ENCODE measurements at regions not wholly inside any gene's neighbourhood (a gene's known extent, or its start where the extent isn't known, plus 50 kb on each side); places are given as distances from the start of the nearest gene placed in this dataset.

GRCh38 chr12:77577791-77578190 lies 252.9 kb upstream of the NAV3 start:
- intact Hi-C loops (cut with DNase I, micrococcal nuclease) = no loop called here
- H3K36me3 ChIP-seq (ENCODE audit: low read depth) = no peaks in the 10 kb centered on the region
- H3K4me3 ChIP-seq = no peak overlapping the region
- ATAC-seq (no peak), DNase-seq (no peak)
- H3K4me1 ChIP-seq (ENCODE audit: low read depth) = no peaks in the 10 kb centered on the region
- TF ChIP-seq, protein P1, sequence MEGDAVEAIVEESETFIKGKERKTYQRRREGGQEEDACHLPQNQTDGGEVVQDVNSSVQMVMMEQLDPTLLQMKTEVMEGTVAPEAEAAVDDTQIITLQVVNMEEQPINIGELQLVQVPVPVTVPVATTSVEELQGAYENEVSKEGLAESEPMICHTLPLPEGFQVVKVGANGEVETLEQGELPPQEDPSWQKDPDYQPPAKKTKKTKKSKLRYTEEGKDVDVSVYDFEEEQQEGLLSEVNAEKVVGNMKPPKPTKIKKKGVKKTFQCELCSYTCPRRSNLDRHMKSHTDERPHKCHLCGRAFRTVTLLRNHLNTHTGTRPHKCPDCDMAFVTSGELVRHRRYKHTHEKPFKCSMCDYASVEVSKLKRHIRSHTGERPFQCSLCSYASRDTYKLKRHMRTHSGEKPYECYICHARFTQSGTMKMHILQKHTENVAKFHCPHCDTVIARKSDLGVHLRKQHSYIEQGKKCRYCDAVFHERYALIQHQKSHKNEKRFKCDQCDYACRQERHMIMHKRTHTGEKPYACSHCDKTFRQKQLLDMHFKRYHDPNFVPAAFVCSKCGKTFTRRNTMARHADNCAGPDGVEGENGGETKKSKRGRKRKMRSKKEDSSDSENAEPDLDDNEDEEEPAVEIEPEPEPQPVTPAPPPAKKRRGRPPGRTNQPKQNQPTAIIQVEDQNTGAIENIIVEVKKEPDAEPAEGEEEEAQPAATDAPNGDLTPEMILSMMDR (IDR thresholded peaks at IDR 0.05) = no peak
- H3K9me3 ChIP-seq = no peaks in the 10 kb centered on the region

DNA sequence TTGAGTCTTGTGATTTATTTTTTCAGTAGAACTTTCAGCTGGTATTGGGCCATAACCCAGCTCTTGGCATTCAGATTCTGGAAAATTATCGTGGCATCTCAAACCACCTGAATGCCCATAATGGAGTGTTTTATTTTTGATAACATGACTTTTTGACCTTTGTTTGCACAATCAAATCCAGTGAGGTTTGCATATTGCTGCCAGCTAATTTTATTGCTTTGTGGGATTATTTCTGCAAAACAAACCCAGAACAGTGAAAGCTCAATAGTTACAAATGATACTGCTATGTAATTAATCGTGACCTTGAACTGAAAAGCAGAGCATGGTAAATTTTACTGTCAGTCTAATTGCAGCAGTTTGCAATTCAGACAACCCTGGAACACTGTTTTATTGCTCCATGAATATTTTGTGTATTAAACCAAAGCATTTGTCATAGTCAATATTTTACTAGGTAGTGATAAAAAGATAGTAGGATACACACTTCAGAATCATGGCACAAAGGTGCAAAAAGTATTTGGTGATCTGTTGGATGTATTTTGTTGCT lies 255.2 kb upstream of the NAV3 start:
- no peaks in the 10 kb centered on the region for H3K9me3 ChIP-seq
- ATAC-seq (no peak), DNase-seq (no peak)
- H3K4me1 ChIP-seq (ENCODE audit: low read depth) = no peaks in the 10 kb centered on the region
- TF ChIP-seq, protein P1 (IDR thresholded peaks at IDR 0.05) = no peak
- H3K36me3 ChIP-seq (ENCODE audit: low read depth) = no peaks in the 10 kb centered on the region
- no peak overlapping the region for H3K4me3 ChIP-seq
- intact Hi-C loops (cut with DNase I, micrococcal nuclease) = no loop called here

DNA sequence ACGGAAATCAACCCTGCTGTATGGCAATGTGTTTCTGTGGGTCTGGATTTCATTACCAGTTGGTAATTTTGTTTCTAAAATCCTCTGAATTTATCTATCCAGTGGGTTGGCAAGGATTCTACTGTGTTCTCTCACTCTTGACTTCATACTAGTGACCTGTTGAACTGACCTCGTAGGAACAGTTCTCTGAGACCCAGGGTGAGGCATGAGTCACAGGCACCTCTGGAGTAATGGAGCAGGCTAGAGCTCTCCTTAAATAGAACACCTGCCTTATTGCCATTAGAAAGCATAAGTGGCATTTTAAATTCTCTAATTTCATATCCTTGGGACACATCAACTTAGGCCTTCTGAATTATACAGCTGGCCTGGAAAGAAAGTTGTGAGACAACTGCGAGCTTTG lies 258.3 kb upstream of the NAV3 start:
- Histone ChIP-seq H3K36me3 (ENCODE audit: low read depth) (no peaks in the 10 kb centered on the region), H3K4me1 (ENCODE audit: low read depth) (no peaks in the 10 kb centered on the region), H3K9me3 (no peaks in the 10 kb centered on the region), H3K4me3 (no peak overlapping the region)
- no peak for ATAC-seq
- DNase-seq = no peak
- TF ChIP-seq, protein P1 (IDR thresholded peaks at IDR 0.05) = no peak
- intact Hi-C loops (cut with DNase I, micrococcal nuclease) = no loop called here

DNA sequence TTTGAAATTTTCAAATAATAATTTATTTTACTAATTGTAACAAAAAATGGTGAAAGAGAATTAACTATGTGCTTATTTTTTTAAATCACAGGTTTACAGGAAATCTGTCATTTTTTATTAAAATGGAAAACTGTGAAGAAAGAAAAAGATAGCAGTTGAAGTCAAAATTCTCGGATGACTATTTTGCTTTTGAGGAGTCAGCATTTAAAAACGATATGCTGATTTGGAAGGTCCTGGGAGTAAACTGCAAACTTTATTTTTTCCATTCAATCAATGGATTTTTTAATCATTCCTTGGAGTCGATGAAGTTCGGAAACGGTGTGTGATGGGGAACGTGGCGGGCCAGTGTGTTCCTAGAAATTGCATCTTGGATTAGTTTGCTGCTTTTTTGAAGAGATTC lies 258.9 kb upstream of the NAV3 start:
- intact Hi-C loops (cut with DNase I, micrococcal nuclease) = no loop called here
- Histone ChIP-seq H3K4me1 (ENCODE audit: low read depth) (no peaks in the 10 kb centered on the region), H3K36me3 (ENCODE audit: low read depth) (no peaks in the 10 kb centered on the region), H3K4me3 (no peak overlapping the region), H3K9me3 (no peaks in the 10 kb centered on the region)
- ATAC-seq = no peak
- DNase-seq = no peak
- TF ChIP-seq, protein P1 (IDR thresholded peaks at IDR 0.05) = no peak

- no peak overlapping the region for H3K4me3 ChIP-seq
- intact Hi-C loops (cut with DNase I, micrococcal nuclease) = no loop called here
- H3K4me1 ChIP-seq (ENCODE audit: low read depth) = no peaks in the 10 kb centered on the region
- TF ChIP-seq, protein P1 (IDR thresholded peaks at IDR 0.05) = no peak
- DNase-seq (no peak), ATAC-seq (no peak)
- no peaks in the 10 kb centered on the region for H3K9me3 ChIP-seq
- no peaks in the 10 kb centered on the region for H3K36me3 ChIP-seq (ENCODE audit: low read depth)
These were observed 259.6 kb upstream of the NAV3 start for GRCh38 chr12:77571127-77571526.

DNA sequence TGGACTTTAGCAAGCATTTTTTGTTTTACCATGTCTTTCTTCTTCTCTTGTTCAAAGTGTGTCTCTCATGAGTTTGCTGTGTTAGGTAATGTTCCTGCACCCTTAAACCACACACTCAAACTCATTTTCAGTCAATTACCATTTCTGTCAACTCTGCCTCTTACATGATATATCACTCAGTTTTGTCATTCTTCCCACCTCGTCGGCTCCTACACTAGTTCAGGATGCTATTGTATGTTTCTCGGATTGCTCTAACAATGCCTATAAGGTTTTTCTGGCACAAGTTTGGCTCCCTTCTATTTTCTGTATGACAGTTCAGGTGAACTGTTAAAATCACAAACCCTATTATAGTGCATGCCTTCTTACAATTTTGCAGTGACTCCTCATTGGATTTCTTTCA lies 260.8 kb upstream of the NAV3 start:
- intact Hi-C loops (cut with DNase I, micrococcal nuclease) = no loop called here
- H3K4me3 ChIP-seq = no peak overlapping the region
- H3K36me3 ChIP-seq (ENCODE audit: low read depth) = no peaks in the 10 kb centered on the region
- DNase-seq = no peak
- H3K9me3 ChIP-seq = no peaks in the 10 kb centered on the region
- no peak for ATAC-seq
- TF ChIP-seq, protein P1 (IDR thresholded peaks at IDR 0.05) = no peak
- H3K4me1 ChIP-seq (ENCODE audit: low read depth) = no peaks in the 10 kb centered on the region

Measured in mucosa of descending colon (tissue), 3 donors.